ENCODE measurements at regions not wholly inside any gene's neighbourhood (a gene's known extent, or its start where the extent isn't known, plus 50 kb on each side); places are given as distances from the start of the nearest gene placed in this dataset.

GRCh38 chr3:44076221-44076829 lies 165.4 kb upstream of the TOPAZ1 start:
- no peaks in the 10 kb centered on the region for H3K4me1 ChIP-seq (ENCODE audit: control insufficient read depth in 1 of 2, insufficient read depth in 2 of 2, low read length in 2 of 2)
- ATAC-seq (ENCODE audit: low FRiP score) (no peak), DNase-seq (no peak)
- intact Hi-C loops (cut with DNase I): no loop called here
- H3K27ac ChIP-seq (ENCODE audit: low read depth in 1 of 2, low read length in 2 of 2): no peak overlapping the region
- no peak overlapping the region for H3K4me3 ChIP-seq (ENCODE audit: low read length in 2 of 2)
- H3K9me3 ChIP-seq (ENCODE audit: control insufficient read depth, low read length): no peaks in the 10 kb centered on the region
- 85 to 89% methylated on average over 7 of the region's 7 CpGs for WGBS, 2 donors
- H3K27me3 ChIP-seq (ENCODE audit: control insufficient read depth in 1 of 2, insufficient read depth in 2 of 2, low read length in 1 of 2): no peaks in the 10 kb centered on the region
- H3K36me3 ChIP-seq (ENCODE audit: control insufficient read depth in 1 of 2, insufficient read depth in 2 of 2, low read length in 1 of 2): no peaks in the 10 kb centered on the region

- H3K9me3 ChIP-seq (ENCODE audit: control insufficient read depth, low read length): no peaks in the 10 kb centered on the region
- no peaks in the 10 kb centered on the region for H3K36me3 ChIP-seq (ENCODE audit: control insufficient read depth in 1 of 2, insufficient read depth in 2 of 2, low read length in 1 of 2)
- no peaks in the 10 kb centered on the region for H3K27me3 ChIP-seq (ENCODE audit: control insufficient read depth in 1 of 2, insufficient read depth in 2 of 2, low read length in 1 of 2)
- 84 to 90% methylated on average over 5 of the region's 5 CpGs for WGBS, 2 donors
- DNase-seq (no peak), ATAC-seq (ENCODE audit: low FRiP score) (no peak)
- H3K27ac ChIP-seq (ENCODE audit: low read depth in 1 of 2, low read length in 2 of 2): no peak overlapping the region
- no peaks in the 10 kb centered on the region for H3K4me1 ChIP-seq (ENCODE audit: control insufficient read depth in 1 of 2, insufficient read depth in 2 of 2, low read length in 2 of 2)
- H3K4me3 ChIP-seq (ENCODE audit: low read length in 2 of 2): no peak overlapping the region
- intact Hi-C loops (cut with DNase I): no loop called here
Measured at GRCh38 chr3:44077267-44077666, 164.4 kb upstream of the TOPAZ1 start.

DNA sequence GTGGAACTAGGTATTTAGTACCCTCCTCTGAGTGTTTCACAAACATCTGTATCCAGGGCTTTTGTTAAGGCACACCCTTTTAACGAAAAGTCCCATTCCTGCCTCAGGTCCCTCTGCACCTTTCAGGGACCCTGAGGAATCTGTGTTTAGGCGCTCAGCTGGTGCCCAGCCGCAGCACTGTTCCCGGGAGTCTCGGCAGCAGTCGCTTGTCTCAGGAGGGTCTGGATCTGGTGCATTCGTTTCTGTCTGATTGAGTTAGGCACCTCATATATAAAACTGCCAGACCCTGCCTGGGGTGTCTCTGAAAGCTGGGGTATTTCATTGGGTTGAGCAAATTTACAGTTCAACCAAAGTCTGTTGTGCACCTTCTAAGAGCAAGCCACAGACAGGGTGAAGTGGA lies 162.8 kb upstream of the TOPAZ1 start:
- DNase-seq (no peak), ATAC-seq (ENCODE audit: low FRiP score) (no peak)
- WGBS, 2 donors: 95 to 96% methylated on average over 7 of the region's 7 CpGs
- Histone ChIP-seq H3K27ac (ENCODE audit: low read depth in 1 of 2, low read length in 2 of 2) (no peak overlapping the region), H3K9me3 (ENCODE audit: control insufficient read depth, low read length) (no peaks in the 10 kb centered on the region), H3K36me3 (ENCODE audit: control insufficient read depth in 1 of 2, insufficient read depth in 2 of 2, low read length in 1 of 2) (no peaks in the 10 kb centered on the region), H3K4me3 (ENCODE audit: low read length in 2 of 2) (no peak overlapping the region), H3K27me3 (ENCODE audit: control insufficient read depth in 1 of 2, insufficient read depth in 2 of 2, low read length in 1 of 2) (no peaks in the 10 kb centered on the region), H3K4me1 (ENCODE audit: control insufficient read depth in 1 of 2, insufficient read depth in 2 of 2, low read length in 2 of 2) (no peaks in the 10 kb centered on the region)
- intact Hi-C loops (cut with DNase I): no loop called here

DNA sequence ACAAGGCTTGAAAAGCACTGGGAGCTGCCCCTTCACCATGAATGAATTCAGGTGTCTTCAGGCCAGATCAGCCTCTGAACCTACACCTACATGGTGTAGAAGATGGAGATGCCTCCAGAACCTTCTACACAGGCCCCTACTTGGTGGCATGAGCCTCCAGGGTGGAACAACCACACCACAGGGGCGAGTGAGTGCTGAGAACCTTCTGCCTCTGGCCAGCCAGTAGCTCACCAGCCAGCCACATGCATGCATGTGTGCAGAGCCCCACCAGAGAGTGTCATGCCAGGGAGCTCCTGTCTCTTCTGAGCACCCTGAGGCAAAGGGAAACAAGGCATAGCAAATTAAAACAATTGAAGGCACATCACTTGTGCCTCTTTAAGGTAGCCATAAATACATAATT lies 161.8 kb upstream of the TOPAZ1 start:
- no peak for ATAC-seq (ENCODE audit: low FRiP score)
- 81 to 92% methylated on average over 1 of the region's 1 CpG for WGBS, 2 donors
- Histone ChIP-seq H3K36me3 (ENCODE audit: control insufficient read depth in 1 of 2, insufficient read depth in 2 of 2, low read length in 1 of 2) (no peaks in the 10 kb centered on the region), H3K4me1 (ENCODE audit: control insufficient read depth in 1 of 2, insufficient read depth in 2 of 2, low read length in 2 of 2) (no peaks in the 10 kb centered on the region), H3K27me3 (ENCODE audit: control insufficient read depth in 1 of 2, insufficient read depth in 2 of 2, low read length in 1 of 2) (no peaks in the 10 kb centered on the region), H3K4me3 (ENCODE audit: low read length in 2 of 2) (no peak overlapping the region), H3K9me3 (ENCODE audit: control insufficient read depth, low read length) (no peaks in the 10 kb centered on the region), H3K27ac (ENCODE audit: low read depth in 1 of 2, low read length in 2 of 2) (no peak overlapping the region)
- DNase-seq: no peak
- intact Hi-C loops (cut with DNase I): no loop called here

DNA sequence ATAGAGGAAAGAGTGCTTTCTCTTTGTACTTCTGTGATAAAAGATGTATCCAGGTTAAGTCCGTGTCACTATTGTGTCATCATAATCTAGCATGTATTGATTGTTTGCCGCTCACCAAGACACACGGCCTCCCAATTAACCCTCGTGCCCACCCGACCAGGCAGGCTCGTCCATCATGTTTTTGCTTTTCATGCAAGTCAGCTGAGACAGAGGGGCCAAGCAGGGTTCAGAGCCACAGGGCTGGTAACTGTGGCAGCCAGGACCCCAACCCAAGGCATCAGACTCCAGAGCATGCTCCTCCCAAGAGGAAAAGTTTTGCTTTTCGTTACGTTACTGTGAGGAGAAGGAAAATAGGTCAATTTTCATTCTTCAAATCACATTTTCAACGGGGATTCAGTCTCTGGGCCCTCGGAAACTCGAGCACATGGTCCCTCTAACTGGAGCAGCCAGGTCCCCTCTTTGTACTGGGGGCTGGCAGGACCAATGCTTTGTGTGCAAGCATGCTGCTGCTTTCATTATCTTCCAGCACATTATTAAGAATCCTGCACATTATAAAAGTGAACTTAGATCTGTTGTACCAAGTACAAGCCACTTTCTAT lies 161.1 kb upstream of the TOPAZ1 start:
- WGBS, 2 donors: 93 to 96% methylated on average over 11 of the region's 11 CpGs
- H3K27ac ChIP-seq (ENCODE audit: low read depth in 1 of 2, low read length in 2 of 2): no peak overlapping the region
- H3K36me3 ChIP-seq (ENCODE audit: control insufficient read depth in 1 of 2, insufficient read depth in 2 of 2, low read length in 1 of 2): no peaks in the 10 kb centered on the region
- H3K27me3 ChIP-seq (ENCODE audit: control insufficient read depth in 1 of 2, insufficient read depth in 2 of 2, low read length in 1 of 2): no peaks in the 10 kb centered on the region
- no peak for ATAC-seq (ENCODE audit: low FRiP score)
- H3K4me3 ChIP-seq (ENCODE audit: low read length in 2 of 2): no peak overlapping the region
- intact Hi-C loops (cut with DNase I): no loop called here
- no peak for DNase-seq
- no peaks in the 10 kb centered on the region for H3K4me1 ChIP-seq (ENCODE audit: control insufficient read depth in 1 of 2, insufficient read depth in 2 of 2, low read length in 2 of 2)
- H3K9me3 ChIP-seq (ENCODE audit: control insufficient read depth, low read length): no peaks in the 10 kb centered on the region

DNA sequence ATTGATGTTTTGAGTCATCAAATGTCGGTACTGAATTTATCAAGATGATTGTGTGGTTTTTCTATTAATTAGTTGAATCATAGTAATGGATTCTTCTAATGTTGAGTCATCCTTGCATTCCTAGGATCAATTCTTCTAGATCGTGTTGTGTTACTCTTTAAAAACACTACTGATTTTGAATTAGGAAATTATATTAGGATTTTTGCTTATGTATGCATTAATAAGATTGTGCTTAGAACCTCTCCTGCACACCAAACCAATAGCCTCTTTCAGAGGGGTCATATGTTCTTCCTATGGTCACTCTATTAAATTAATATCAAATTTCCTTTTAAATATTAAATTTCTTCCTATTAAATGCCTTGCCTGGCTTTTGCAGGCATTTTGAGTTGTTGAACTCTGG lies 151.7 kb upstream of the TOPAZ1 start:
- DNase-seq: no peak
- no peak for ATAC-seq (ENCODE audit: low FRiP score)
- H3K36me3 ChIP-seq (ENCODE audit: control insufficient read depth in 1 of 2, insufficient read depth in 2 of 2, low read length in 1 of 2): no peaks in the 10 kb centered on the region
- no peak overlapping the region for H3K4me3 ChIP-seq (ENCODE audit: low read length in 2 of 2)
- no peaks in the 10 kb centered on the region for H3K9me3 ChIP-seq (ENCODE audit: control insufficient read depth, low read length)
- intact Hi-C loops (cut with DNase I): no loop called here
- 81 to 90% methylated on average over 2 of the region's 2 CpGs for WGBS, 2 donors
- H3K4me1 ChIP-seq (ENCODE audit: control insufficient read depth in 1 of 2, insufficient read depth in 2 of 2, low read length in 2 of 2): no peaks in the 10 kb centered on the region
- H3K27me3 ChIP-seq (ENCODE audit: control insufficient read depth in 1 of 2, insufficient read depth in 2 of 2, low read length in 1 of 2): no peaks in the 10 kb centered on the region
- H3K27ac ChIP-seq (ENCODE audit: low read depth in 1 of 2, low read length in 2 of 2): no peak overlapping the region

GRCh38 chr3:44092497-44092896 lies 149.2 kb upstream of the TOPAZ1 start:
- Histone ChIP-seq H3K4me1 (ENCODE audit: control insufficient read depth in 1 of 2, insufficient read depth in 2 of 2, low read length in 2 of 2) (no peaks in the 10 kb centered on the region), H3K36me3 (ENCODE audit: control insufficient read depth in 1 of 2, insufficient read depth in 2 of 2, low read length in 1 of 2) (no peaks in the 10 kb centered on the region), H3K27me3 (ENCODE audit: control insufficient read depth in 1 of 2, insufficient read depth in 2 of 2, low read length in 1 of 2) (no peaks in the 10 kb centered on the region), H3K4me3 (ENCODE audit: low read length in 2 of 2) (no peak overlapping the region), H3K9me3 (ENCODE audit: control insufficient read depth, low read length) (no peaks in the 10 kb centered on the region), H3K27ac (ENCODE audit: low read depth in 1 of 2, low read length in 2 of 2) (no peak overlapping the region)
- intact Hi-C loops (cut with DNase I): no loop called here
- DNase-seq: no peak
- 97 to 100% methylated on average over 3 of the region's 3 CpGs for WGBS, 2 donors
- ATAC-seq (ENCODE audit: low FRiP score): no peak

- H3K9me3 ChIP-seq (ENCODE audit: control insufficient read depth, low read length): no peaks in the 10 kb centered on the region
- no peak overlapping the region for H3K27ac ChIP-seq (ENCODE audit: low read depth in 1 of 2, low read length in 2 of 2)
- H3K4me3 ChIP-seq (ENCODE audit: low read length in 2 of 2): no peak overlapping the region
- H3K27me3 ChIP-seq (ENCODE audit: control insufficient read depth in 1 of 2, insufficient read depth in 2 of 2, low read length in 1 of 2): no peaks in the 10 kb centered on the region
- ATAC-seq (ENCODE audit: low FRiP score): no peak
- intact Hi-C loops (cut with DNase I): no loop called here
- H3K36me3 ChIP-seq (ENCODE audit: control insufficient read depth in 1 of 2, insufficient read depth in 2 of 2, low read length in 1 of 2): no peaks in the 10 kb centered on the region
- no peaks in the 10 kb centered on the region for H3K4me1 ChIP-seq (ENCODE audit: control insufficient read depth in 1 of 2, insufficient read depth in 2 of 2, low read length in 2 of 2)
- 19 to 20% methylated on average over 2 of the region's 2 CpGs for WGBS, 2 donors
- DNase-seq: no peak
Measured at GRCh38 chr3:44093531-44093930, 148.2 kb upstream of the TOPAZ1 start.

GRCh38 chr3:44098656-44099415 lies 142.8 kb upstream of the TOPAZ1 start:
- intact Hi-C loops (cut with DNase I): no loop called here
- Histone ChIP-seq H3K9me3 (ENCODE audit: control insufficient read depth, low read length) (no peaks in the 10 kb centered on the region), H3K27ac (ENCODE audit: low read depth in 1 of 2, low read length in 2 of 2) (no peak overlapping the region), H3K4me1 (ENCODE audit: control insufficient read depth in 1 of 2, insufficient read depth in 2 of 2, low read length in 2 of 2) (no peaks in the 10 kb centered on the region), H3K27me3 (ENCODE audit: control insufficient read depth in 1 of 2, insufficient read depth in 2 of 2, low read length in 1 of 2) (no peaks in the 10 kb centered on the region), H3K36me3 (ENCODE audit: control insufficient read depth in 1 of 2, insufficient read depth in 2 of 2, low read length in 1 of 2) (no peaks in the 10 kb centered on the region), H3K4me3 (ENCODE audit: low read length in 2 of 2) (no peak overlapping the region)
- WGBS, 2 donors: 60 to 68% methylated on average over 12 of the region's 12 CpGs
- DNase-seq (no peak), ATAC-seq (ENCODE audit: low FRiP score) (no peak)
